Esophagus muscularis mucosa (tissue), 4 donors: ENCODE measurements at regions not wholly inside any gene's neighbourhood (a gene's known extent, or its start where the extent isn't known, plus 50 kb on each side); places are given as distances from the start of the nearest gene placed in this dataset.

ENCODE experiments used
- EP300 ChIP-seq: sonication (generic); formaldehyde crosslinking; IDR thresholded peaks from one replicate; pipeline ENCODE4 v1.6.1; 2017; ENCODE audit warnings: antibody characterized with exemption
- POLR2A ChIP-seq: fragments of 450-650 bp; IDR thresholded peaks from one replicate; pipeline ENCODE4 v1.6.1; 2017; ENCODE audit warnings: antibody characterized with exemption, moderate library complexity, mild to moderate bottlenecking, low read depth
- TF ChIP-seq, protein P1 (sequence below), 3 experiments: fragments of 200-600 bp in 2 of 3; fragments of 450-650 bp in 1 of 3; sonication (generic) in 2 of 3; IDR thresholded peaks; one replicate each; pipeline ENCODE4 v1.5.1; 2017 to 2019; ENCODE audit warnings: antibody characterized with exemption in 3 of 3, mild to moderate bottlenecking in 2 of 3, moderate library complexity in 1 of 3

DNA sequence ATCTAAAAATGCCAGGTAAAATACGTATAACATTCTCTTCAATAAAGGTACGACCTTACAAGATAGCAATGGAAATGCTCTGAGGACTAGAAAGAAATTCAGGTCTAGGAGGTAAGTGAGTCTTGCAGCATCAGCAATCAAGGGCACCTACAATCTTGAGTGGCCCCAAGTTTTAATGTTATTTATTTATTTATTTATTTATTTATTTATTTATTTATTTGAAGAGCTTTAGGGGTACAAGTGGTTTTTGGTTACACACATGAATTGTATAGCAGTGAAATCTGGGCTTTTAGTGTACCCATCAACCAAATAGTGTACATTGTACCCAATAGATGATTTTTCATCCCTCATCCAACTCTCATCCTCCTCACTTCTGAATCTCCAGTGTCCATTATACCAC lies 574.0 kb upstream of the POU3F2 start:
- TF ChIP-seq, protein P1, sequence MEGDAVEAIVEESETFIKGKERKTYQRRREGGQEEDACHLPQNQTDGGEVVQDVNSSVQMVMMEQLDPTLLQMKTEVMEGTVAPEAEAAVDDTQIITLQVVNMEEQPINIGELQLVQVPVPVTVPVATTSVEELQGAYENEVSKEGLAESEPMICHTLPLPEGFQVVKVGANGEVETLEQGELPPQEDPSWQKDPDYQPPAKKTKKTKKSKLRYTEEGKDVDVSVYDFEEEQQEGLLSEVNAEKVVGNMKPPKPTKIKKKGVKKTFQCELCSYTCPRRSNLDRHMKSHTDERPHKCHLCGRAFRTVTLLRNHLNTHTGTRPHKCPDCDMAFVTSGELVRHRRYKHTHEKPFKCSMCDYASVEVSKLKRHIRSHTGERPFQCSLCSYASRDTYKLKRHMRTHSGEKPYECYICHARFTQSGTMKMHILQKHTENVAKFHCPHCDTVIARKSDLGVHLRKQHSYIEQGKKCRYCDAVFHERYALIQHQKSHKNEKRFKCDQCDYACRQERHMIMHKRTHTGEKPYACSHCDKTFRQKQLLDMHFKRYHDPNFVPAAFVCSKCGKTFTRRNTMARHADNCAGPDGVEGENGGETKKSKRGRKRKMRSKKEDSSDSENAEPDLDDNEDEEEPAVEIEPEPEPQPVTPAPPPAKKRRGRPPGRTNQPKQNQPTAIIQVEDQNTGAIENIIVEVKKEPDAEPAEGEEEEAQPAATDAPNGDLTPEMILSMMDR (IDR thresholded peaks at IDR 0.05) = no peak
- TF ChIP-seq POLR2A (no peak), EP300 (no peak)
